ENCODE measurements at regions not wholly inside any gene's neighbourhood (a gene's known extent, or its start where the extent isn't known, plus 50 kb on each side); places are given as distances from the start of the nearest gene placed in this dataset.

DNA sequence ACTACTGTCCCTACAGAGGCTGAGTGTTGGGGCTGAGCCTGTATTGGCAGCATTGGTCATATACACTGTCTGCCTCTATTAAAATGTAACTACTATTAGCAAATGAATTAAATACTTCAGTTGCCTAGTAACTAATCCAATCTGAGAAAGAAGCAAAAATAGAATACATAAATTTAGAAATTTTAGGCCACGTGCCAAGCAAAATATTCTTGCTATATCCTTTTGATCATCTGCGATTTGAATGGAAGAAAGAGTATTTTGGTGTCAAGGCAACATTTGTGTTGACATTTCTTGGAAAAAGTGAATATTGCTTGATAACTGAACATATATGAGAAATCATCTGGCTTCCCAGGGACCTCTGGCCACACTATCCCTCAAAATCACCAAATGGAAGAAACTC, 148.2 kb upstream of the TOPAZ1 start:
- Histone ChIP-seq H3K27me3 (replicated peaks in 1 of 2; ENCODE audit: control insufficient read depth in 2 of 2, insufficient read depth in 2 of 2, low read length in 1 of 2) (no peaks in the 10 kb centered on the region), H3K4me2 (ENCODE audit: control insufficient read depth, insufficient read depth) (no peak overlapping the region), H3K4me3 (no peak overlapping the region), H3K36me3 (ENCODE audit: control insufficient read depth in 2 of 2, insufficient read depth in 2 of 2, low read length in 1 of 2) (no peaks in the 10 kb centered on the region), H3K4me1 (ENCODE audit: control insufficient read depth, insufficient read depth, low read length) (no peaks in the 10 kb centered on the region; the same call in 1 of the 2 replicates), H3K9ac (ENCODE audit: control insufficient read depth, insufficient read depth, low read length) (no peak overlapping the region), H3K9me3 (replicated peaks; ENCODE audit: control insufficient read depth, insufficient read depth, low read length) (no peaks in the 10 kb centered on the region), H4K20me1 (ENCODE audit: control insufficient read depth, insufficient read depth) (no peaks in the 10 kb centered on the region), H3K79me2 (ENCODE audit: control insufficient read depth, insufficient read depth, low read length) (peaks cover 2% of the 10 kb centered on the region), H2AFZ (ENCODE audit: control insufficient read depth, low read depth, low read length) (no peak overlapping the region), H3K27ac (ENCODE audit: control insufficient read depth, insufficient read depth) (no peak overlapping the region)
- ChIA-PET RAD21 (ENCODE audit: unreplicated experiment) (no interaction called here), CTCF (no interaction called here), POLR2A (no interaction called here), SMC1A (ENCODE audit: uncharacterized antibody, unreplicated experiment) (no interaction called here)
- no peak for TF ChIP-seq CHD1 (IDR thresholded peaks at IDR 0.05; ENCODE audit: low read depth, low read length)
- no peak for TF ChIP-seq ZNF384 (IDR thresholded peaks at IDR 0.05; ENCODE audit: borderline replicate concordance, low read depth, low read length)
- no peak for TF ChIP-seq TBL1XR1 (IDR thresholded peaks at IDR 0.05; ENCODE audit: low read depth, low read length)
- no peak for TF ChIP-seq RUNX3 (IDR thresholded peaks at IDR 0.05; ENCODE audit: low read length)
- TF ChIP-seq NBN (IDR thresholded peaks at IDR 0.05) = no peak
- TF ChIP-seq PBX3 (IDR thresholded peaks at IDR 0.05; ENCODE audit: insufficient replicate concordance, low read depth, low read length) = no peak
- TF ChIP-seq PAX5 (IDR thresholded peaks at IDR 0.05; ENCODE audit: borderline replicate concordance, low read depth, low read length) = no peak
- no peak for TF ChIP-seq TCF12 (IDR thresholded peaks at IDR 0.05; ENCODE audit: low read depth, low read length)
- no peak for TF ChIP-seq YY1 (IDR thresholded peaks at IDR 0.05; ENCODE audit: low read depth, low read length)
- TF ChIP-seq DPF2 (IDR thresholded peaks at IDR 0.05) = no peak
- TF ChIP-seq EGR1 (IDR thresholded peaks at IDR 0.05; ENCODE audit: borderline replicate concordance in 1 of 2, low read depth in 2 of 2, low read length in 2 of 2) = no peak
- TF ChIP-seq, protein P1, sequence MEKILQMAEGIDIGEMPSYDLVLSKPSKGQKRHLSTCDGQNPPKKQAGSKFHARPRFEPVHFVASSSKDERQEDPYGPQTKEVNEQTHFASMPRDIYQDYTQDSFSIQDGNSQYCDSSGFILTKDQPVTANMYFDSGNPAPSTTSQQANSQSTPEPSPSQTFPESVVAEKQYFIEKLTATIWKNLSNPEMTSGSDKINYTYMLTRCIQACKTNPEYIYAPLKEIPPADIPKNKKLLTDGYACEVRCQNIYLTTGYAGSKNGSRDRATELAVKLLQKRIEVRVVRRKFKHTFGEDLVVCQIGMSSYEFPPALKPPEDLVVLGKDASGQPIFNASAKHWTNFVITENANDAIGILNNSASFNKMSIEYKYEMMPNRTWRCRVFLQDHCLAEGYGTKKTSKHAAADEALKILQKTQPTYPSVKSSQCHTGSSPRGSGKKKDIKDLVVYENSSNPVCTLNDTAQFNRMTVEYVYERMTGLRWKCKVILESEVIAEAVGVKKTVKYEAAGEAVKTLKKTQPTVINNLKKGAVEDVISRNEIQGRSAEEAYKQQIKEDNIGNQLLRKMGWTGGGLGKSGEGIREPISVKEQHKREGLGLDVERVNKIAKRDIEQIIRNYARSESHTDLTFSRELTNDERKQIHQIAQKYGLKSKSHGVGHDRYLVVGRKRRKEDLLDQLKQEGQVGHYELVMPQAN (conservative IDR thresholded peaks at IDR 0.05) = no peak
- TF ChIP-seq POLR2A (IDR thresholded peaks at IDR 0.05; ENCODE audit: low read depth, low read length) = no peak
- 50% methylated on average over 2 of the region's 2 CpGs for WGBS (ENCODE audit: insufficient coverage, insufficient replicate concordance, low lambda C conversion rate, missing lambda C conversion rate)
- FAIRE-seq (no peak), DNase-seq (ENCODE audit: low read depth, low spot score) (no peak), ATAC-seq (no peak)
- intact Hi-C loops (cut with micrococcal nuclease; ENCODE audit: unreplicated experiment) (no loop called here), in situ Hi-C loops (cut with MboI) (no loop called here)
- BruUV-seq (replicated peaks) = no TSS peak
